ENCODE measurements at regions not wholly inside any gene's neighbourhood (a gene's known extent, or its start where the extent isn't known, plus 50 kb on each side); places are given as distances from the start of the nearest gene placed in this dataset.

- no peak for DNase-seq
Observed at GRCh38 chr15:79230766-79231165, 51.8 kb upstream of the ANKRD34C start.

DNA sequence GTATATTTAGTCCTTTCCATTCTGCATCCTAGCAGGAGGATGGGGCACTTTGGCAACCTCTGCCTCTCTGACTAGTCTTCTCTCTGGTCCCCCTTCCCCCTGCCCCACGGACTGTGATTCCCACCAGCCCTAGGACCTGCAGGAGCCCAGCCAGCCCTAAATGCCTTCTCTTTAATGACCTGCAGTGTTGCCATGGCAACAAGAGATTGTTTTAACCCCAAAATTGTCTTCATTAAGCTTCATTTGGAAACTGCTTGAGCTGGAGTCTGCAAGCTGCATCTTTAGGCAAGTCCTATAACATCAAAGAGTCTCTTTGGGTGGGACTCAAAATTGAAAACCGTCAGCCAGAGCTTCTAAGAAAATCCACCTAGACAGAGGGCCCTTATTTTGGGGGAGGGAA is 59.7 kb upstream of the ANKRD34C start:
- DNase-seq: no peak

DNA sequence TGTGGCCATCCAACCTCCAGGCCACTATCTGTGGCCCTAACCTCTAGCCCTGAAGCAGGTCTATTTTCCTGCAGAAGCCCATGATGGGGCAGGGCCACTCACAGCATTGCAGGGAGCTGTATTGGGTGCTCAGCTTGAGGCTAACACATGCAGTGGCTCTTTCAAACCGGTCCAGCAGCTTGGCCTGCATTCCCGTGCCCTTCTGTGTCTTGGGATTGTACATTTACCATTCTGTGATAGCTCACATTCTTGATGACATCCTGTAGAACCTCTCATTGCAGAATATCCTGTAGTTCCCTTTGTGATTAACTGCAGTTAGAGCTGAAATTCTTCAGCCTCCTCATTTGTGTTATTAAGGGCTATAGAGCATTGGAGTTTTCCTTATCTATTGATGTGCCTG is 60.8 kb upstream of the ANKRD34C start:
- no peak for DNase-seq

DNA sequence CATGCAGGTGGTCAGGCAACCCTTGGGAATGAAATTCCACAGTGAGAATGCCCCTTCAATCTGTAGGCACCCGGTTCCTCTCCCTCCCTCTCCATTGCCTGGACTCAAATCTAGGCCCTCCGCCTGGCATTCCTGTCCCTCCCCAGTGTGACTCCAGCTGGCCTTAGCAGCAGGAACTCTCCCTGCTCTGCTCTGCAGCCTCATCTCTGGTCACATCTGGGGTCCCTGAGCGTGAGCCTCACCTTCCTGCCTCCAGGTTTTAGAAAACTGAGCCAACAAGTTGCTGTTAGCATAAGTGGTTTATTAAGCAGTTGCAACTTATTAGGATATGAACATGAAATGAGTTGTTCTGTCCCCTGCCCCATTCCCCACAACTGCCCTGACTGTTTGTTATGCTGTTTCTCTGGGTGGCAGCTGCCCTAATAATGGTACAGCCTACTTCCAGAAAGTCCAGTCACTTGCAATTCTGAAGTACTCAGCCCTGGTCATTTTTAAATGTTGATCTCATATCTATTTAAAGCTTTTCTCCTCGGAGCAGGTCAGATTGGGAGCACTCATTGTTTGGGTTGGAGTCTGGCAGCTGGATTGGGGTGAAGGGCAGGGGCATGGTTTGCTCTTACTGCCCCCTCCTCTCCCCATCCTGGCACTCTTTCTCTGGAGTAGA is 63.0 kb upstream of the ANKRD34C start:
- DNase-seq: no peak

- no peak for DNase-seq
Observed at GRCh38 chr15:79218588-79219200, 63.8 kb upstream of the ANKRD34C start.

- no peak for DNase-seq
Observed at GRCh38 chr15:79213650-79214049, 68.9 kb upstream of the ANKRD34C start.

DNA sequence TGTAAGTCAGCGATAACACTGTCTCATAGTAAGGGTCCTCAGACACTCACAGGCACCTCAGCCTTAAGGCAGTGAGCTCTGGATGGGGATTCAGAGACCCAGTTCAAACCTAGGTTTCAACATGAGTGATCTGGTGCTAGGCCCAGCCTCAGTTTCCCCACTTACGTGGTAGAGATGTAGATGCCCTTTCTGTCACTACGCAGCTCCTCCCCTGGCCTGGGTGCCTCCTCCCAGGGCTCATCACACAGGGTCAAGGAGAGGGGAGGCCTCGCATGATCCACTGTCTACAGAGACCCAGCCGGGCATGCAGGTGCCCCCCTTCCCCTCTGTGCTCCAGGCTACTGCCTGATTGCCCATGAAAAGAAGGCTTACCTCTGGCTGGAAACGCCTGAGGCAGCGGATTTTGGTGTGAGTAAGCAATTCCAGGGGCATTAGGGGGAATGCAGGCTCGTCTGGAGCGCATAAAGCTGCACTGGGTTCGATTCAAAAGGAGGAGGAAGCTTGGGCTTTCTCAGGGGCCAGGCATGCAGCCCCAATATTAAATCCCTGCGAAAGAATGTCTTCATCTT is 69.8 kb upstream of the ANKRD34C start:
- no peak for DNase-seq

- DNase-seq: no peak
Observed at GRCh38 chr15:79211481-79211880, 71.0 kb upstream of the ANKRD34C start.

DNA sequence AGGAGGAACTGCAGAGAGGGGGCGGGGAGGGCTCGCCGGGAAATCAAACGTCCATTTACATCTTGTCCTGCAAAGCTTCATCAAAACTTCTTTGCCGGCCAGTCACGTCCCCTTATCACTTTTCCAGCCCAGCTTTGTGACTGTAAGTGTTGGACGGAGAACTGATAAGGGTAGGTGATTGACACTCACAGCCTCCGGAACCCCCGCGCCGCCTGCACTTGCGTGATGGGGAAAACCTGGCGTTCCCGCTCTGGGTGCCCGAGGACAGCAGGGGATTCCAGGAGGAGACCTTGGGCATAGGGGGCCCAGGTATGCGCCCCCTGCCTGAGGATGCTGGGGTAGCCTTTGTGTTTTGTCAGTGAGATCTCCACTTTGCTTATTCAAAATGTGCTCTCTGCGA is 72.8 kb upstream of the ANKRD34C start:
- DNase-seq: no peak

- no peak for DNase-seq
Observed at GRCh38 chr15:79209116-79209515, 73.4 kb upstream of the ANKRD34C start.

DNA sequence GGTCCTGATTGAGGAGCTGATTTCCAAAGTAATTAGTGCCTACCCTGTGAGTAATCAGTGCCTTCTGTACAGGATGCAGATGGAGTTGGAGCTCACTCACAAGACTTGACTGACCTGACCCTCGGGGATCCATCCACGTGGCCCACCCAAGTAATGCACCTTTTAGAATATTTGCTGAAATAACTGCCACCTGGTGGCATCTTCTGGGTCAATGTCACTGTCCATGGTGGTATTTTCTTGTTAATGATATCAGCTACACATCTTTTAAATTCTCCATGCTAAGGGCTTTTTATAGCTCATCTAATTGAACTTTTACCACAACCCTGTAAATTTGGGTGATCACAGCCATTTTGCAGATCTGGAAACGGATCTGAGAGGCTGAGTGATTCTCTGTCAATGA is 74.3 kb upstream of the ANKRD34C start:
- no peak for DNase-seq

GRCh38 chr15:79206940-79207339 is 75.6 kb upstream of the ANKRD34C start:
- no peak for DNase-seq

DNA sequence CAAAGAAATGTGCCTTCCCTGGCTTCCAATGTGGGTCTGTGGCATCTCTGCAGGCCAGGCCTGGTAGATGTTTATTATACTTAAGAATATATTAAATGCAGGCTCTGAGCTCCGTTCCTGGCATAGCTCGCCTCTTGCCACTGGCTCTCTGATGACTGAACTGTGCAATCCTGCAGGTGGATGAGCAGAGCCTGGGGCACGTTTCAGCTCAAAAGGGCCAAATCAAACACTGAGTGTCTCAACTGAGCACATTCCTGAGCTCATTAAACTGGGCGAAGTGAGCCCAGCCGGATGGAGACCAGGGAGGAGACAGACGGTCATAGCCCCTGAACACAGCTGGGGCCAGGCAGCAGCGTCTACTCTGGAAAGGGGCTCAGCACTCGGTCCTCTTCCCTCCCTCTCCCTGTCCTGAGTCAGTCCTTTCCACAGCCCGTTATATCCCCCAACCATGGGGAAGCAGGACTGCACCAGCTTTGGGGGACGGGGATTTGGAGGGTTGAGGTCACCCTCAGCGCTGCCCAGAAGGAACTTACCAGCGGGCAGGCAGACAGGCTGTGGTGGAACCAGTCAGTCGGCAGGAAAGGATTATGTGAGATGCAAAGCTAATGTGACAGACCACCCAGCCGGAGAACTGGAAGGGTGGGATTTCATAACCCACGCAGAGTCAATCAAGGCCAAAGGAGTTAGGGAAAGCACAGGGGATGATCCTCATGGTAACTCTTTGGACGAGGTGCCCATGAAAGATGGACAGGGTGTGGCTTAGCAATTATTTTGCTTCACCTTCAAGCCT is 77.4 kb upstream of the ANKRD34C start:
- DNase-seq: no peak

DNA sequence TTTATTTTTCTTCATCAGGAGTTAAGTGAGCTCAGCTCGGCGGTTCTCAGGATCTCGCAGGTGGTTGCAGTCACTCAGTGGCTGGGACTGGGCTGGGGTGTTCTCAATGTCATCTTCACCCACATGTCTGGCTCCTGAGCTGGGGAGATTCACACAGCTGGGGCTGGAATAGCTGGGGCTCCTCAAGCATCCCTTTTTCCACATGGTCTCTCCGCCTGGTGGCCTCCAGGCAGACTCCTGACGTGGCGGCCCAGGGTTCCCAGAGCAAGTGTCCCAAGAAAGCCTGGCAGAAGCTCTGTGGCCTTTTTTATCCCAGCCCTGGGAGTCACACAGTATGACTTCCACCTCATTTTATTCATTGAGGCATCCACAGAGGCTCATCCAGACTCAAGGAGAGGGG is 84.1 kb upstream of the ANKRD34C start:
- no peak for DNase-seq

GRCh38 chr15:79197285-79197684 is 85.2 kb upstream of the ANKRD34C start:
- no peak for DNase-seq

- no peak for DNase-seq
Observed at GRCh38 chr15:79195802-79196201, 86.7 kb upstream of the ANKRD34C start.

DNA sequence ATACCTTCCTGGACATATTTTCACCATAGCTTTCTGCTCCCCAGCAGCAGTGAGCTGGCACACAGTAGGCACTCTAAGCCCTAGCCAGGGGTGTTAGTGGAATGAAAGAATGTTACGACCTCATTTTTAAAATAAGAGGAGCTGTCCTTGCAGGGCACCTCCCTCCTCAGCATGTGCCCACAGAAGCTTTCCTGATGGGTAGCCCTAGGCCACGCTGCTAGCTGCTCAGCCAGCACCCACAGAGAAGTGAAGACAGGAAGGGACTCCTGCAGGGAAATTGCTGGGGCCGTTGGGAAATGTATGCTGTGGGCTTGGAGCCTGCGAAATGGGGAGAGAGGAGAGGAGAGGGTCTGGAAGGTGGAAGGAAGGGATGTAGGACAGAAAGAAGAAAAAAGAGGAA is 87.3 kb upstream of the ANKRD34C start:
- no peak for DNase-seq

- no peak for DNase-seq
Observed at GRCh38 chr15:79194386-79194785, 88.1 kb upstream of the ANKRD34C start.

- DNase-seq: no peak
Observed at GRCh38 chr15:79193549-79193948, 89.0 kb upstream of the ANKRD34C start.

- DNase-seq: no peak
Observed at GRCh38 chr15:79193103-79193502, 89.4 kb upstream of the ANKRD34C start.

DNA sequence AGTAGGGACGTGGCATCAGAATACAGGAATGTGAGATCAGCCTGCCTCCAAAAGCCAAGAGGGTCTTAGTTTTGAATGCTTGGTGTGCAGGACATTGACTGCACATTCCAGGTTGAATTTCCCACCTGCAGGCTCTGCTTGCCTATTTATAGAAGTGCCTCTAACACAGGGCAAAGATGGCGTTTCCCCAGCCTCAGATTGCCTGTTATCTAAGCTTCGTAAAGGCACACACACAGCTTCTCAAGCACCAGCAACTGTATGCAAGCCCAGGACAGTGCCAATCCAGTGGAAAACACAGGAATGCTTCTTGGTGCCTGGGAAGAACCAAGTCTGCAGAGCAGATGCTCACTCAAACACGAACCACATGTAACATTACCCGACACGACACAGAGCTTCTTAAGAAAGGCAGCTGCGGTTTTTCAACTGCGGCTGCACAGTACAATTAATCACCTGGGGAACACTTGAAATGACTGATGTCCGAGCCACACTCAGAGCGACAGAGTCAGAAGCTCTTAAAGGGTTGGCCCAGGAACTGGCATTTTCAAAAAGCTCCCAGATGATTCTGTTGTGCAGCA is 90.0 kb upstream of the ANKRD34C start:
- no peak for DNase-seq

GRCh38 chr15:79190093-79190492 is 92.4 kb upstream of the ANKRD34C start:
- DNase-seq: no peak

DNA sequence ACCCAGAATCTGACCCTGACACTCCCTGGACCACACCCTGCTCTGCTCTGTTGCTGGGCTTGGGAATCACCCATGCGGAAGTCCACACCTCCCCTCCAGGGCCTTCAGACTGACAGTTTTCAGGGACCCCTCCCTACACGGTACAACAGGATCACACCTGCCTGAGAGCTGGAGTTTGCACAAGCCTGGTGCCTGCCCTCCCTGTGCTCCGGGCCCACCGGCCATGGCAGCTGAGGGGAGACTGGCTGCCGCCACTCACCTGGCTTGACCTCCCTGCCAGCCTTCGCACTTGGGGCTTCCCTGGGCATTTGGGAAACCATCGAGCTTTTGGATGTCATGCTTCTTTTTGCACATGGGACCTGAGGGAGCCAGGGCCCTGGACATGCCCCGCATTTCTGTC is 95.9 kb upstream of the ANKRD34C start:
- no peak for DNase-seq

All from hindlimb muscle (tissue), 1 donor.